Astrocyte (in vitro differentiated cells and primary cell): ENCODE measurements at regions not wholly inside any gene's neighbourhood (a gene's known extent, or its start where the extent isn't known, plus 50 kb on each side); places are given as distances from the start of the nearest gene placed in this dataset.

Experiments
- DNase-seq: peaks from one replicate; pipeline ENCODE4 v3.0.0-alpha.2; 2010; ENCODE audit warnings: low read depth
- FAIRE-seq: peaks from 2 replicates; lab custom pipeline; 2011; peaks lifted over from hg19 to GRCh38; lab: Jason Lieb, UNC
- H2AFZ ChIP-seq: 2 replicates; pipeline ENCODE4 v1.6.0; 2012; ENCODE audit warnings: low read depth, low read length, inconsistent platforms
- H3K27ac ChIP-seq: 2 replicates; pipeline ENCODE4 v1.5.1; 2011; ENCODE audit warnings: low read depth, low read length, inconsistent platforms
- H3K27me3 ChIP-seq: 2 replicates; pipeline ENCODE4 v1.6.0; 2011; ENCODE audit warnings: low read length, inconsistent platforms; ENCODE audit not compliant: insufficient read depth
- H3K36me3 ChIP-seq: 2 replicates; pipeline ENCODE4 v1.5.1; 2011; ENCODE audit warnings: low read length, inconsistent platforms; ENCODE audit not compliant: insufficient read depth
- H3K4me1 ChIP-seq: 2 replicates; pipeline ENCODE4 v1.5.1; 2011; ENCODE audit warnings: low read length, inconsistent platforms; ENCODE audit not compliant: insufficient read depth
- H3K4me2 ChIP-seq: 2 replicates; pipeline ENCODE4 v1.6.0; 2012; ENCODE audit warnings: low read length, inconsistent platforms
- H3K4me3 ChIP-seq: 2 replicates; pipeline ENCODE4 v1.5.1; 2011; ENCODE audit warnings: low read depth, mild to moderate bottlenecking, low read length, inconsistent platforms; ENCODE audit not compliant: insufficient read depth
- H3K79me2 ChIP-seq: 2 replicates; pipeline ENCODE4 v1.6.0; 2012; ENCODE audit warnings: mild to moderate bottlenecking, low read length, inconsistent platforms; ENCODE audit not compliant: insufficient read depth
- H3K9ac ChIP-seq: 2 replicates; pipeline ENCODE4 v1.6.0; 2012; ENCODE audit warnings: mild to moderate bottlenecking, low read length, inconsistent platforms
- H3K9me3 ChIP-seq: 2 replicates; pipeline ENCODE4 v1.5.1; 2012; ENCODE audit warnings: low read depth, mild to moderate bottlenecking, low read length, inconsistent platforms; ENCODE audit not compliant: insufficient read depth
- H4K20me1 ChIP-seq: 2 replicates; pipeline ENCODE4 v1.6.0; 2012; ENCODE audit warnings: low read length, inconsistent platforms; ENCODE audit not compliant: insufficient read depth
- H3K27ac Mint-ChIP-seq: one replicate; pipeline ENCODE4 v1.8.0; 2021; ENCODE audit warnings: mild to moderate bottlenecking, mixed read lengths; ENCODE audit not compliant: unreplicated experiment
- H3K27me3 Mint-ChIP-seq: one replicate; pipeline ENCODE4 v1.8.0; 2021; ENCODE audit warnings: low read depth, mixed read lengths; ENCODE audit not compliant: unreplicated experiment
- H3K36me3 Mint-ChIP-seq: one replicate; pipeline ENCODE4 v1.8.0; 2021; ENCODE audit warnings: low read depth, mixed read lengths; ENCODE audit not compliant: unreplicated experiment
- H3K4me1 Mint-ChIP-seq: one replicate; pipeline ENCODE4 v1.8.0; 2021; ENCODE audit warnings: low read depth, mixed read lengths; ENCODE audit not compliant: unreplicated experiment
- H3K4me3 Mint-ChIP-seq: one replicate; pipeline ENCODE4 v1.8.0; 2021; ENCODE audit warnings: mild to moderate bottlenecking, moderate library complexity, mixed read lengths; ENCODE audit not compliant: unreplicated experiment
- H3K9me3 Mint-ChIP-seq: one replicate; pipeline ENCODE4 v1.8.0; 2021; ENCODE audit warnings: mild to moderate bottlenecking, mixed read lengths; ENCODE audit not compliant: unreplicated experiment
- EZH2 ChIP-seq: IDR thresholded peaks from 2 replicates; pipeline ENCODE4 v1.6.1; 2012; ENCODE audit warnings: mild to moderate bottlenecking, low read length, inconsistent platforms; ENCODE audit not compliant: insufficient read depth
- TF ChIP-seq, protein P1 (sequence below): IDR thresholded peaks from 2 replicates; pipeline ENCODE4 v1.5.1; 2011; ENCODE audit warnings: low read depth, mild to moderate bottlenecking, inconsistent platforms, low read length, moderate library complexity; ENCODE audit not compliant: insufficient read depth

DNA sequence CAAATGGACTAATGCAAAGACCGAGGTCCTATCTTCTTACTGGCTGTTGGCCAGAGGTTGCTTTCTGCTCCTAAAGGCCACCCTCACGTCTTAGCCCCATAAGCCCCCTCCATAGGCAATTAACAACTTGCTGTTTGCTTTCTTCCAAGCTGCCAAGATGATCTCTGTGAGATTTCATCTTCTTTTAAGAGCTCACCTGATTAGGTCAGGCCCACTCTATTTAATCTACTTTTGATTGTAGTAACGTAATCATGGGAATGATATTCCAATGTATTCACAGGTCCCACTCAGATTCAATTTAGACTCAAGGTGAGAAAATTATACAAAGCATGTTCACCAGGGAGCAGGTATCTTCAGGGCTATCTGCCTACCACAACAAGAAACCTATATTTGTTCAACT is 84.4 kb upstream of the RAD23B start:
- H2AFZ ChIP-seq = no peak overlapping the region
- DNase-seq (no peak), FAIRE-seq (no peak)
- H3K4me1 Mint-ChIP-seq = no peaks in the 10 kb centered on the region
- no peaks in the 10 kb centered on the region for H4K20me1 ChIP-seq
- no peak overlapping the region for H3K4me3 ChIP-seq
- H3K27ac ChIP-seq = no peak overlapping the region
- no peak overlapping the region for H3K4me3 Mint-ChIP-seq
- no peak overlapping the region for H3K27ac Mint-ChIP-seq
- TF ChIP-seq EZH2 = no peak
- H3K79me2 ChIP-seq = no peaks in the 10 kb centered on the region
- H3K36me3 ChIP-seq = no peaks in the 10 kb centered on the region
- no peak overlapping the region for H3K9ac ChIP-seq
- H3K27me3 Mint-ChIP-seq = peaks cover 3% of the 10 kb centered on the region
- H3K4me1 ChIP-seq = no peaks in the 10 kb centered on the region
- no peaks in the 10 kb centered on the region for H3K9me3 ChIP-seq
- no peak overlapping the region for H3K4me2 ChIP-seq
- H3K9me3 Mint-ChIP-seq = peaks cover 14% of the 10 kb centered on the region
- no peaks in the 10 kb centered on the region for H3K27me3 ChIP-seq
- H3K36me3 Mint-ChIP-seq = peaks cover 2% of the 10 kb centered on the region

DNA sequence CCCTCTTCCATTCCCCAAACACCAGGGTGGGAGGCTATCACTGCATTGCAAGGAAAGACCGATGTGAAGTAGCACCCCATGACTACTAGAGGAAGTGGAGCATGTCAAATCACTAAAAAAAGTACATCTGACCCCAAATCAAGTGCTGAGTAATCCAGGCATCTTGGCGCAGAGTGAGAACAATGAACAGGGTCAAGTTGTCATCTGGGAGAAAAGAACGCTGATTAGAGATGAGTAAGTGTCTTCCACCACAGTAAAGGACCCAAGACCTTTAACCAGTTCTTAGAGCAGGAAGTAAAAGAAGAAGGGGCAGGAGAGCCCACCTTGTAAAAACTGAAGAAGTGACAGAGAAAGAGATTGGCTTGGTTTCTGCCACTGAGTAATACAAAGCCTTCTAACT is 75.0 kb upstream of the RAD23B start:
- Histone ChIP-seq H3K4me2 (peak overlapping the region; percentile 8), H3K36me3 (no peaks in the 10 kb centered on the region), H2AFZ (no peak overlapping the region), H3K9ac (no peak overlapping the region), H3K9me3 (no peaks in the 10 kb centered on the region), H3K27me3 (no peaks in the 10 kb centered on the region), H3K27ac (no peak overlapping the region), H3K4me1 (peaks cover 10% of the 10 kb centered on the region), H3K4me3 (no peak overlapping the region), H4K20me1 (no peaks in the 10 kb centered on the region), H3K79me2 (no peaks in the 10 kb centered on the region)
- H3K36me3 Mint-ChIP-seq = peaks cover 1% of the 10 kb centered on the region
- FAIRE-seq (no peak), DNase-seq (peak; percentile 67)
- H3K27me3 Mint-ChIP-seq = no peaks in the 10 kb centered on the region
- no peak overlapping the region for H3K4me3 Mint-ChIP-seq
- H3K27ac Mint-ChIP-seq = no peak overlapping the region
- H3K9me3 Mint-ChIP-seq = peaks cover 5% of the 10 kb centered on the region
- TF ChIP-seq, protein P1, sequence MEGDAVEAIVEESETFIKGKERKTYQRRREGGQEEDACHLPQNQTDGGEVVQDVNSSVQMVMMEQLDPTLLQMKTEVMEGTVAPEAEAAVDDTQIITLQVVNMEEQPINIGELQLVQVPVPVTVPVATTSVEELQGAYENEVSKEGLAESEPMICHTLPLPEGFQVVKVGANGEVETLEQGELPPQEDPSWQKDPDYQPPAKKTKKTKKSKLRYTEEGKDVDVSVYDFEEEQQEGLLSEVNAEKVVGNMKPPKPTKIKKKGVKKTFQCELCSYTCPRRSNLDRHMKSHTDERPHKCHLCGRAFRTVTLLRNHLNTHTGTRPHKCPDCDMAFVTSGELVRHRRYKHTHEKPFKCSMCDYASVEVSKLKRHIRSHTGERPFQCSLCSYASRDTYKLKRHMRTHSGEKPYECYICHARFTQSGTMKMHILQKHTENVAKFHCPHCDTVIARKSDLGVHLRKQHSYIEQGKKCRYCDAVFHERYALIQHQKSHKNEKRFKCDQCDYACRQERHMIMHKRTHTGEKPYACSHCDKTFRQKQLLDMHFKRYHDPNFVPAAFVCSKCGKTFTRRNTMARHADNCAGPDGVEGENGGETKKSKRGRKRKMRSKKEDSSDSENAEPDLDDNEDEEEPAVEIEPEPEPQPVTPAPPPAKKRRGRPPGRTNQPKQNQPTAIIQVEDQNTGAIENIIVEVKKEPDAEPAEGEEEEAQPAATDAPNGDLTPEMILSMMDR = no peak
- TF ChIP-seq EZH2 = no peak
- H3K4me1 Mint-ChIP-seq = peaks cover 2% of the 10 kb centered on the region

DNA sequence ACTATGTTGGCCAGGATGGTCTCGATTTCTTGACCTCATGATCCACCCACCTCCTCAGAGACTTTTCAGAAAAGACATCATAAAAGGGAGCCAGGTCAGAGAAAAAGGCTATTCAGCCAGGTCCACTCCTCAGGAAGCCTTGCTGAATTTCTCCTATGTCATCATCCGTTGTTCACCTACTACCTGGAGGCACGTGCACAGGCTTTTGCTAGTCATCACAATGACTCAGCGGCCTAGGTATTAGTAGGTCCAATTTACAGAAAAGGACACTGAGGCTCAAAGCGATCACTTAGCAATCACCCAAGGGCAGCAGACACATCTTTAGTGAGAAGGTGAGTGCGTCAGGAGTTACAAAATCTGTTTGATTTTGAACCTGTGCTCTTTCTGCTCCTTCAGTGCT is 72.3 kb upstream of the RAD23B start:
- Histone ChIP-seq H3K27ac (no peak overlapping the region), H3K36me3 (no peaks in the 10 kb centered on the region), H4K20me1 (no peaks in the 10 kb centered on the region), H3K9me3 (no peaks in the 10 kb centered on the region), H3K9ac (no peak overlapping the region), H3K4me3 (no peak overlapping the region), H3K4me1 (peaks cover 29% of the 10 kb centered on the region), H2AFZ (no peak overlapping the region), H3K79me2 (no peaks in the 10 kb centered on the region), H3K4me2 (no peak overlapping the region), H3K27me3 (no peaks in the 10 kb centered on the region)
- no peak for TF ChIP-seq EZH2
- TF ChIP-seq, protein P1 = no peak
- peaks cover 1% of the 10 kb centered on the region for H3K36me3 Mint-ChIP-seq
- no peak overlapping the region for H3K27ac Mint-ChIP-seq
- H3K4me1 Mint-ChIP-seq = peaks cover 22% of the 10 kb centered on the region
- FAIRE-seq = no peak
- H3K4me3 Mint-ChIP-seq = no peak overlapping the region
- no peaks in the 10 kb centered on the region for H3K9me3 Mint-ChIP-seq
- DNase-seq = no peak
- H3K27me3 Mint-ChIP-seq = no peaks in the 10 kb centered on the region
